Calu3 (cell line): ENCODE measurements at regions not wholly inside any gene's neighbourhood (a gene's known extent, or its start where the extent isn't known, plus 50 kb on each side); places are given as distances from the start of the nearest gene placed in this dataset.

Source experiments
- BruUV-seq: library from RNA; stranded (reverse); fragments of 400-500 nt; replicated peaks from 2 replicates; lab custom pipeline; 2021; lab: Mats Ljungman, UMichigan
- CTCF ChIA-PET: fragments of 300-600 bp; sonication (Branson Sonifier 250); formaldehyde crosslinking; loops from one replicate; lab custom pipeline; 2022; ENCODE audit warnings: antibody characterized with exemption; lab: Charles Lee
- DNase-seq: peaks from one replicate; pipeline ENCODE4 v3.0.0; 2022
- H3K27ac Mint-ChIP-seq: one replicate; pipeline ENCODE4 v1.8.0; 2022; ENCODE audit warnings: mixed read lengths; ENCODE audit not compliant: unreplicated experiment
- H3K27me3 Mint-ChIP-seq: one replicate; pipeline ENCODE4 v1.8.0; 2022; ENCODE audit warnings: mixed read lengths; ENCODE audit not compliant: unreplicated experiment
- H3K36me3 Mint-ChIP-seq: one replicate; pipeline ENCODE4 v1.8.0; 2022; ENCODE audit warnings: mild to moderate bottlenecking, moderate library complexity, mixed read lengths; ENCODE audit not compliant: insufficient read depth, unreplicated experiment
- H3K4me1 Mint-ChIP-seq: one replicate; pipeline ENCODE4 v1.8.0; 2022; ENCODE audit warnings: mild to moderate bottlenecking, low read depth, mixed read lengths; ENCODE audit not compliant: unreplicated experiment
- H3K4me3 Mint-ChIP-seq: one replicate; pipeline ENCODE4 v1.8.0; 2022; ENCODE audit warnings: mild to moderate bottlenecking, low read depth, moderate library complexity, mixed read lengths; ENCODE audit not compliant: unreplicated experiment
- H3K9me3 Mint-ChIP-seq: one replicate; pipeline ENCODE4 v1.8.0; 2022; ENCODE audit warnings: low read depth, mixed read lengths; ENCODE audit not compliant: unreplicated experiment
- intact Hi-C: fragments of 100-400 bp; cut with micrococcal nuclease; formaldehyde crosslinking; loops from one replicate; pipeline ENCODE4 v1.10.0; 2022; ENCODE audit not compliant: unreplicated experiment
- TF ChIP-seq, protein P1 (sequence below): fragments of 200-600 bp; IDR thresholded peaks from one replicate; pipeline ENCODE4 v1.8.0; 2022; ENCODE audit warnings: antibody characterized with exemption; ENCODE audit not compliant: unreplicated experiment

DNA sequence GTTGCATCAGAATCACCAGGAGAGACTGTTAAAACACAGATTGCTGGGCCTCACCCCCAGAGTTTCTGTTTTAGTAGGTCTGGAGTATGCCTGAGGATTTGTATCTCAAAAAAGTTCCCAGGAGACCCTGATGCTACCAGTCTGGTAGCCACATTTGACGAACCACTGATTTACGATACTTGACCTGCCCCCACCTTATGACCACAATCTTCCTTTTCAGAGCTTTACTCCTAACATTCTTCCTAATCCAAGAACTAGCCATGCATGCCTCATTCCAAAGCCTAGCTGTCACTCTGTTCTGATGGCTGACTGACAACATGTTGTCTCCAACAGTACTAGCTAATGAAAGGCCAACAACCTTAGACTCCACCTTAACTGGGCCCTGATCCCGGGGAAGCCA, 191.4 kb downstream of the MBD2 start:
- Mint-ChIP-seq H3K36me3 (no peaks in the 10 kb centered on the region), H3K9me3 (peaks cover 3% of the 10 kb centered on the region), H3K27ac (no peak overlapping the region), H3K4me3 (no peak overlapping the region), H3K27me3 (no peaks in the 10 kb centered on the region), H3K4me1 (no peaks in the 10 kb centered on the region)
- DNase-seq, result no peak
- TF ChIP-seq, protein P1, sequence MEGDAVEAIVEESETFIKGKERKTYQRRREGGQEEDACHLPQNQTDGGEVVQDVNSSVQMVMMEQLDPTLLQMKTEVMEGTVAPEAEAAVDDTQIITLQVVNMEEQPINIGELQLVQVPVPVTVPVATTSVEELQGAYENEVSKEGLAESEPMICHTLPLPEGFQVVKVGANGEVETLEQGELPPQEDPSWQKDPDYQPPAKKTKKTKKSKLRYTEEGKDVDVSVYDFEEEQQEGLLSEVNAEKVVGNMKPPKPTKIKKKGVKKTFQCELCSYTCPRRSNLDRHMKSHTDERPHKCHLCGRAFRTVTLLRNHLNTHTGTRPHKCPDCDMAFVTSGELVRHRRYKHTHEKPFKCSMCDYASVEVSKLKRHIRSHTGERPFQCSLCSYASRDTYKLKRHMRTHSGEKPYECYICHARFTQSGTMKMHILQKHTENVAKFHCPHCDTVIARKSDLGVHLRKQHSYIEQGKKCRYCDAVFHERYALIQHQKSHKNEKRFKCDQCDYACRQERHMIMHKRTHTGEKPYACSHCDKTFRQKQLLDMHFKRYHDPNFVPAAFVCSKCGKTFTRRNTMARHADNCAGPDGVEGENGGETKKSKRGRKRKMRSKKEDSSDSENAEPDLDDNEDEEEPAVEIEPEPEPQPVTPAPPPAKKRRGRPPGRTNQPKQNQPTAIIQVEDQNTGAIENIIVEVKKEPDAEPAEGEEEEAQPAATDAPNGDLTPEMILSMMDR, result no peak
- no TSS peak for BruUV-seq
- intact Hi-C loops, result no loop called here
- CTCF ChIA-PET, result no interaction called here

DNA sequence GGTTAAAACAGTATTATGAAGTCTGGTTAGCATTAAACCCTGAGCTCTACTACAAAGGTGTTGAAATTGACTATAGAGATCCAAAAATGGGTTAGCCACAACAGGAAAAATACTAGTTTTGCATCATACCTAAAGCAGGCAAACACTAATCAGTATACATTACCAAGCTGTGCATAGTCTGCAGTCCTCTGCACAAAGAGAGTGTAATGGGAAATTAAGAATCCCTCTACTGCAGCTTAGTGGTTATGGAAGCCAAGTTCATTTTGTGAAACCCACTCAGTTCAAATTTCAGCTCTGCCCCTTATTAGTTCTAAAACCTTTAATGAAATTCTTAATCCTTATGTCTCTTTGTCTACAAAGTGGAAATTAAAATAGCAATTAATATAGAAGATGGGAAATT, 192.1 kb downstream of the MBD2 start:
- H3K4me1 Mint-ChIP-seq, result no peaks in the 10 kb centered on the region
- CTCF ChIA-PET, result no interaction called here
- H3K9me3 Mint-ChIP-seq, result peaks cover 3% of the 10 kb centered on the region
- no peaks in the 10 kb centered on the region for H3K27me3 Mint-ChIP-seq
- TF ChIP-seq, protein P1, result no peak
- DNase-seq, result no peak
- no peak overlapping the region for H3K4me3 Mint-ChIP-seq
- BruUV-seq, result no TSS peak
- intact Hi-C loops, result no loop called here
- no peaks in the 10 kb centered on the region for H3K36me3 Mint-ChIP-seq
- no peak overlapping the region for H3K27ac Mint-ChIP-seq

DNA sequence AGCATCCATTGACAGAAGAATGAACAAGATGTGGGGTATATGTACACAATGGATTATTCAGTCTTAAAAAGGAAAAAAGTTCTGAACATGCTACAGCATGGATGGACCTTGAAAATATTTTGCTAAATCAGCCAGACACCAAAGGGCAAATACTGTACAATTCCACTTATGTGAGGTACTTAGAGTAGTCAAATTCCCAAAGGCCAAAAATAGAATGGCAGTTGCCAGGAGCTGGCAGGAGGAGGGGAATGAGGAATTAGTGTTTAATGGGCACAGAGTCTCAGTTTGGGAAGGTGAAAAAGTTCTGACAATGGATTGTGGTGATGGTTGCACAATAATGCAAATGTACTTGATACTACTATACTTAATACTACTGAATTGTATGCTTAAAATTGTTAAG, 193.2 kb downstream of the MBD2 start:
- TF ChIP-seq, protein P1, result no peak
- CTCF ChIA-PET, result no interaction called here
- Mint-ChIP-seq H3K36me3 (no peaks in the 10 kb centered on the region), H3K27ac (no peak overlapping the region), H3K4me3 (no peak overlapping the region), H3K9me3 (peaks cover 3% of the 10 kb centered on the region), H3K4me1 (no peaks in the 10 kb centered on the region), H3K27me3 (no peaks in the 10 kb centered on the region)
- BruUV-seq, result no TSS peak
- DNase-seq, result no peak
- intact Hi-C loops, result no loop called here

DNA sequence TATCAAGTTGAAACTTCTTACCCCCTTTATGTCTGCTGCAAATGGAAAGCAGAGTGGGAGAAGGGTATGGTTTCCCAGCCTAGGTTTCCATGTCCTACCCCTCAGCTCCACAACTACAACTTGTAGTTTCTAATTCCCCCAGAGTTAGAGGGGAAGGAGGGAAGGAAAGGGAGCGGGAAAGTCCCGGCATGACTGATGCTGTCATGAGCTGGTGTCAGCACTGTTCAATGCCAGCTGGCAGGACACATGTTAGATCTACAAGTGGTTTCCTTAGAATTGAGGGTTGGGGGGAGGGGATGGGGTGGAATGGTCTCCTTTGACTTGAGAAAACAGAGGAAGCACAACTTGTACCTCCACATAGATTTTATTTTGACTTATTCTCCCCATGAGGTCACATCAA, 194.0 kb downstream of the MBD2 start:
- peaks cover 3% of the 10 kb centered on the region for H3K9me3 Mint-ChIP-seq
- H3K4me3 Mint-ChIP-seq, result no peak overlapping the region
- no peaks in the 10 kb centered on the region for H3K27me3 Mint-ChIP-seq
- DNase-seq, result no peak
- H3K27ac Mint-ChIP-seq, result no peak overlapping the region
- CTCF ChIA-PET, result no interaction called here
- H3K4me1 Mint-ChIP-seq, result no peaks in the 10 kb centered on the region
- BruUV-seq, result no TSS peak
- no peaks in the 10 kb centered on the region for H3K36me3 Mint-ChIP-seq
- TF ChIP-seq, protein P1, result no peak
- intact Hi-C loops, result no loop called here
